IMR-90 (cell line): ENCODE measurements at regions not wholly inside any gene's neighbourhood (a gene's known extent, or its start where the extent isn't known, plus 50 kb on each side); places are given as distances from the start of the nearest gene placed in this dataset.

Experiments
- ATAC-seq: fragments of 200-7000 bp; cut with Tn5 transposase; 2 replicates; pipeline ENCODE4 v1.9.1; 2020; ENCODE audit warnings: low read depth, mild to moderate bottlenecking, moderate library complexity
- BruUV-seq: library from RNA; stranded (reverse); fragments of 400-500 nt; replicated peaks from 2 replicates; lab custom pipeline; 2021; lab: Mats Ljungman, UMichigan
- CTCF ChIA-PET: fragments of 300-600 bp; formaldehyde crosslinking; extraction: SDS; loops from one replicate; lab custom pipeline; 2021; ENCODE audit warnings: antibody characterized with exemption; lab: Yijun Ruan, JAX
- POLR2A ChIA-PET: fragments of 300-600 bp; sonication (Branson Sonifier 250); formaldehyde crosslinking; loops from one replicate; lab custom pipeline; 2022; ENCODE audit warnings: antibody characterized with exemption; ENCODE audit not compliant: unreplicated experiment; lab: Charles Lee
- DNase-seq: peaks from one replicate; pipeline ENCODE4 v3.0.0; 2013
- H2AFZ ChIP-seq: replicated peaks from 2 replicates; pipeline ENCODE3; 2013; ENCODE audit warnings: low read length, mild to moderate bottlenecking; ENCODE audit not compliant: poor library complexity
- H2AK5ac ChIP-seq: 2 replicates; pipeline ENCODE4 v1.6.1; 2013; ENCODE audit warnings: low read depth, low read length, inconsistent platforms
- H2AK9ac ChIP-seq: replicated peaks from 2 replicates; pipeline ENCODE3; 2013; ENCODE audit warnings: mild to moderate bottlenecking, low read depth, low read length, moderate library complexity; ENCODE audit not compliant: poor library complexity
- H2BK120ac ChIP-seq: 2 replicates; pipeline ENCODE4 v1.6.1; 2013; ENCODE audit warnings: low read depth, low read length, inconsistent platforms
- H2BK15ac ChIP-seq: 3 replicates; pipeline ENCODE4 v1.6.1; 2013; ENCODE audit warnings: low read depth, low read length, inconsistent platforms
- H2BK20ac ChIP-seq: 2 replicates; pipeline ENCODE4 v1.6.1; 2013; ENCODE audit warnings: low read depth, mild to moderate bottlenecking, inconsistent platforms, low read length, moderate library complexity
- H2BK5ac ChIP-seq: 2 replicates; pipeline ENCODE4 v1.6.1; 2013; ENCODE audit warnings: mild to moderate bottlenecking, low read depth, low read length, inconsistent platforms; ENCODE audit not compliant: poor library complexity, severe bottlenecking
- H3K14ac ChIP-seq: replicated peaks from 2 replicates; pipeline ENCODE4 v1.6.1; 2013; ENCODE audit warnings: low read depth, low read length, inconsistent platforms
- H3K18ac ChIP-seq: 2 replicates; pipeline ENCODE4 v1.6.1; 2013; ENCODE audit warnings: low read depth, low read length, control low read depth
- H3K23ac ChIP-seq: 2 replicates; pipeline ENCODE4 v1.6.1; 2013; ENCODE audit warnings: low read depth, low read length, inconsistent platforms
- H3K27ac ChIP-seq: 2 replicates; pipeline ENCODE4 v1.5.1; 2013; ENCODE audit warnings: mild to moderate bottlenecking, control low read depth, low read length; ENCODE audit not compliant: insufficient read depth
- H3K27me3 ChIP-seq: 2 replicates; pipeline ENCODE4 v1.6.1; 2013; ENCODE audit warnings: low read length; ENCODE audit not compliant: control insufficient read depth, insufficient read depth
- H3K36me3 ChIP-seq: 2 replicates; pipeline ENCODE4 v1.6.1; 2013; ENCODE audit warnings: low read length, mixed read lengths; ENCODE audit not compliant: control insufficient read depth, insufficient read depth
- H3K4ac ChIP-seq: 2 replicates; pipeline ENCODE4 v1.6.1; 2013; ENCODE audit warnings: low read depth, low read length, inconsistent platforms
- H3K4me1 ChIP-seq: 2 replicates; pipeline ENCODE4 v1.6.1; 2013; ENCODE audit warnings: low read length, mixed read lengths; ENCODE audit not compliant: control insufficient read depth, insufficient read depth
- H3K4me2 ChIP-seq: 2 replicates; pipeline ENCODE4 v1.6.1; 2013; ENCODE audit warnings: low read depth, mild to moderate bottlenecking, control low read depth, low read length, moderate library complexity
- H3K4me3 ChIP-seq: 2 replicates; pipeline ENCODE4 v1.5.1; 2013; ENCODE audit warnings: low read depth, mild to moderate bottlenecking, control low read depth, low read length, moderate library complexity; ENCODE audit not compliant: insufficient read depth
- H3K56ac ChIP-seq: 2 replicates; pipeline ENCODE4 v1.6.1; 2013; ENCODE audit warnings: low read length, inconsistent platforms; ENCODE audit not compliant: insufficient read depth; ENCODE audit errors: extremely low read depth
- H3K79me1 ChIP-seq, 2 experiments: 2 replicates each; pipeline ENCODE4 v1.6.1; 2013; ENCODE audit warnings: low read length in 2 of 2, inconsistent platforms in 1 of 2, low read depth in 1 of 2
- H3K9ac ChIP-seq: 2 replicates; pipeline ENCODE4 v1.6.1; 2013; ENCODE audit warnings: low read depth, low read length, control low read depth
- H3K9me1 ChIP-seq: 2 replicates; pipeline ENCODE4 v1.6.1; 2013; ENCODE audit warnings: low read length, inconsistent platforms; ENCODE audit not compliant: insufficient read depth
- H3K9me3 ChIP-seq: 2 replicates; pipeline ENCODE4 v1.6.1; 2013; ENCODE audit warnings: low read length; ENCODE audit not compliant: control insufficient read depth, insufficient read depth
- H4K20me1 ChIP-seq: 2 replicates; pipeline ENCODE4 v1.6.1; 2013; ENCODE audit warnings: low read length, inconsistent platforms; ENCODE audit not compliant: insufficient read depth
- H4K5ac ChIP-seq: 2 replicates; pipeline ENCODE4 v1.6.1; 2013; ENCODE audit warnings: mild to moderate bottlenecking, low read depth, low read length, control low read depth
- H4K8ac ChIP-seq, 2 experiments: 2 replicates each; pipeline ENCODE4 v1.6.1; 2013; ENCODE audit warnings: low read depth in 2 of 2, low read length in 2 of 2, control low read depth in 1 of 2, inconsistent platforms in 1 of 2
- H4K91ac ChIP-seq: 2 replicates; pipeline ENCODE4 v1.6.1; 2013; ENCODE audit warnings: low read depth, low read length, inconsistent platforms; ENCODE audit not compliant: insufficient read depth
- BHLHE40 ChIP-seq: fragments of 150-350 bp; IDR thresholded peaks from 2 replicates; pipeline ENCODE4 v1.6.1; 2016; ENCODE audit warnings: mild to moderate bottlenecking, low read depth, low read length
- CEBPB ChIP-seq: IDR thresholded peaks from 2 replicates; pipeline ENCODE4 v1.6.1; 2012; ENCODE audit warnings: low read depth, low read length, improper control_type of control experiment
- CHD1 ChIP-seq: IDR thresholded peaks from 2 replicates; pipeline ENCODE4 v1.6.1; 2012; ENCODE audit warnings: low read depth, low read length, improper control_type of control experiment
- CTCF ChIP-seq: conservative IDR thresholded peaks from 2 replicates; pipeline ENCODE4 v1.5.1; 2012; ENCODE audit warnings: mild to moderate bottlenecking, low read depth, low read length, improper control_type of control experiment
- ELK1 ChIP-seq: fragments of 150-350 bp; IDR thresholded peaks from 2 replicates; pipeline ENCODE4 v1.6.1; 2016; ENCODE audit warnings: low read depth, mild to moderate bottlenecking, low read length, moderate library complexity, borderline replicate concordance
- FOS ChIP-seq: fragments of 150-350 bp; IDR thresholded peaks from 2 replicates; pipeline ENCODE4 v1.6.1; 2016; ENCODE audit warnings: low read depth, low read length
- MAFK ChIP-seq: IDR thresholded peaks from 2 replicates; pipeline ENCODE4 v1.6.1; 2012; ENCODE audit warnings: low read depth, low read length, improper control_type of control experiment
- MAZ ChIP-seq: IDR thresholded peaks from 2 replicates; pipeline ENCODE4 v1.6.1; 2012; ENCODE audit warnings: low read depth, mild to moderate bottlenecking, low read length, improper control_type of control experiment, moderate library complexity, borderline replicate concordance
- MXI1 ChIP-seq: IDR thresholded peaks from 2 replicates; pipeline ENCODE4 v1.6.1; 2012; ENCODE audit warnings: low read depth, mild to moderate bottlenecking, low read length, moderate library complexity, borderline replicate concordance
- NFE2L2 ChIP-seq: fragments of 150-350 bp; IDR thresholded peaks from 2 replicates; pipeline ENCODE4 v1.6.1; 2016; ENCODE audit warnings: low read depth, mild to moderate bottlenecking, low read length
- POLR2A ChIP-seq: IDR thresholded peaks from 2 replicates; pipeline ENCODE4 v1.6.1; 2012; ENCODE audit warnings: mild to moderate bottlenecking, low read depth, low read length
- RAD21 ChIP-seq: IDR thresholded peaks from 2 replicates; pipeline ENCODE4 v1.6.1; 2012; ENCODE audit warnings: low read length, improper control_type of control experiment
- RCOR1 ChIP-seq: IDR thresholded peaks from 2 replicates; pipeline ENCODE4 v1.6.1; 2012; ENCODE audit warnings: mild to moderate bottlenecking, low read length, improper control_type of control experiment; ENCODE audit not compliant: insufficient replicate concordance
- RFX5 ChIP-seq: IDR thresholded peaks from 2 replicates; pipeline ENCODE4 v1.8.0; 2012; ENCODE audit warnings: low read depth, mild to moderate bottlenecking, low read length, moderate library complexity
- SMC3 ChIP-seq: fragments of 150-350 bp; IDR thresholded peaks from 2 replicates; pipeline ENCODE4 v1.6.1; 2016; ENCODE audit warnings: low read depth, mild to moderate bottlenecking, antibody characterized with exemption, low read length, moderate library complexity
- USF2 ChIP-seq: fragments of 150-350 bp; IDR thresholded peaks from 2 replicates; pipeline ENCODE4 v1.6.1; 2017; ENCODE audit warnings: mild to moderate bottlenecking, antibody characterized with exemption, low read length, low read depth
- WGBS, 2 experiments: methylation state at CpG; one replicate each; pipeline versions ENCODE4 v1.1.5 to v1.1.7; 2013; ENCODE audit warnings: missing lambda C conversion rate in 2 of 2; ENCODE audit not compliant: insufficient read length in 1 of 2; ENCODE audit errors: extremely low coverage in 2 of 2; 5-methylcytosine and 5-hydroxymethylcytosine counted together
- dilution Hi-C: fragments of 300-500 bp; cut with HindIII; formaldehyde crosslinking; loops from one replicate; pipeline ENCODE4 v1.14.3; 2018; ENCODE audit warnings: low sequenced_read_pairs; ENCODE audit not compliant: unreplicated experiment
- in situ Hi-C: fragments of 300-500 bp; cut with MboI; formaldehyde crosslinking; loops from 3 replicates; pipeline ENCODE4 v1.14.3; 2019; ENCODE audit warnings: low sequenced_read_pairs, inconsistent platforms, mixed read lengths
- intact Hi-C: fragments of 100-400 bp; cut with micrococcal nuclease; formaldehyde crosslinking; loops from 2 replicates; pipeline ENCODE4 v1.10.0; 2022

- Histone ChIP-seq H3K14ac (no peak overlapping the region), H4K8ac (no peak overlapping the region), H2AFZ (no peak overlapping the region), H2BK120ac (no peak overlapping the region), H3K27me3 (no peaks in the 10 kb centered on the region; the same call in 1 of the 2 replicates), H4K91ac (no peak overlapping the region), H3K4ac (no peak overlapping the region), H2AK5ac (no peak overlapping the region), H4K20me1 (no peaks in the 10 kb centered on the region), H3K4me3 (no peak overlapping the region), H4K5ac (no peak overlapping the region), H3K36me3 (no peaks in the 10 kb centered on the region), H3K79me1 (no peaks in the 10 kb centered on the region), H3K9ac (no peak overlapping the region), H2BK20ac (no peak overlapping the region), H3K18ac (no peak overlapping the region), H3K27ac (no peak overlapping the region), H3K56ac (no peak overlapping the region), H3K4me1 (no peaks in the 10 kb centered on the region), H2AK9ac (no peak overlapping the region), H3K9me3 (no peaks in the 10 kb centered on the region), H3K9me1 (no peaks in the 10 kb centered on the region), H3K23ac (no peak overlapping the region), H2BK15ac (no peak overlapping the region), H3K4me2 (no peak overlapping the region), H2BK5ac (no peak overlapping the region)
- no peak for ATAC-seq
- intact Hi-C loops (no loop called here), dilution Hi-C loops (no loop called here), in situ Hi-C loops (no loop called here)
- no peak for TF ChIP-seq POLR2A
- no peak for TF ChIP-seq RCOR1
- TF ChIP-seq USF2: no peak
- TF ChIP-seq CEBPB: no peak
- no peak for TF ChIP-seq MXI1
- TF ChIP-seq BHLHE40: no peak
- no peak for TF ChIP-seq SMC3
- TF ChIP-seq FOS: no peak
- TF ChIP-seq MAFK: no peak
- no peak for TF ChIP-seq ELK1
- no peak for TF ChIP-seq RFX5
- TF ChIP-seq CTCF: no peak; the same call in 1 of the 2 replicates
- no peak for TF ChIP-seq NFE2L2
- no peak for TF ChIP-seq MAZ
- no peak for TF ChIP-seq CHD1
- no peak for TF ChIP-seq RAD21
- BruUV-seq: no TSS peak
- ChIA-PET POLR2A (no interaction called here), CTCF (no interaction called here)
- DNase-seq: no peak
- WGBS, 2 experiments: 40% methylated on average over 1 of the region's 7 CpGs; no CpG with 5 or more reads in 1 of the 2 experiments
These were observed 113.7 kb upstream of the GGTLC1 start for GRCh38 chr20:24102290-24102689.
